ENCODE measurements at regions not wholly inside any gene's neighbourhood (a gene's known extent, or its start where the extent isn't known, plus 50 kb on each side); places are given as distances from the start of the nearest gene placed in this dataset.

DNA sequence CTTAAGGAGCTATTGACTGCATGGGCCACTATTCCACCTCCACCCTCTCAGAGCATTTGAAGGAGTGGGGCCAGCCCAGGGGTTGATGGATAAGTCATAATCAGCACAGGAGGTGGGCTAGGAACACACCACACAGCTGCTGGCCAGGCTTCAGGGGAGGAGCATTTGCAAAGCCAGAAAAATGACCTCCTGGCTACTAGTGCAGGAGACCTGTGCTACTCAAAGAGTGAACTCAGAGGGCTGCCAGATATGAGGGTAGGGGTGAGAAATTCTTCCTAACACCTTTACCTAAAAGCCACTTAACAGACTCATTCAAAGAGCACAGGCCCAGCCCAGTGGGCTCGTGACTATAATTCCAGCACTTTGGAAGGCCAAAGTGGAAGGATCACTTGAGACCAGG, 210.8 kb downstream of the TBXT start:
- no peak overlapping the region for H3K27ac ChIP-seq
- TF ChIP-seq, protein P1, sequence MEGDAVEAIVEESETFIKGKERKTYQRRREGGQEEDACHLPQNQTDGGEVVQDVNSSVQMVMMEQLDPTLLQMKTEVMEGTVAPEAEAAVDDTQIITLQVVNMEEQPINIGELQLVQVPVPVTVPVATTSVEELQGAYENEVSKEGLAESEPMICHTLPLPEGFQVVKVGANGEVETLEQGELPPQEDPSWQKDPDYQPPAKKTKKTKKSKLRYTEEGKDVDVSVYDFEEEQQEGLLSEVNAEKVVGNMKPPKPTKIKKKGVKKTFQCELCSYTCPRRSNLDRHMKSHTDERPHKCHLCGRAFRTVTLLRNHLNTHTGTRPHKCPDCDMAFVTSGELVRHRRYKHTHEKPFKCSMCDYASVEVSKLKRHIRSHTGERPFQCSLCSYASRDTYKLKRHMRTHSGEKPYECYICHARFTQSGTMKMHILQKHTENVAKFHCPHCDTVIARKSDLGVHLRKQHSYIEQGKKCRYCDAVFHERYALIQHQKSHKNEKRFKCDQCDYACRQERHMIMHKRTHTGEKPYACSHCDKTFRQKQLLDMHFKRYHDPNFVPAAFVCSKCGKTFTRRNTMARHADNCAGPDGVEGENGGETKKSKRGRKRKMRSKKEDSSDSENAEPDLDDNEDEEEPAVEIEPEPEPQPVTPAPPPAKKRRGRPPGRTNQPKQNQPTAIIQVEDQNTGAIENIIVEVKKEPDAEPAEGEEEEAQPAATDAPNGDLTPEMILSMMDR (conservative IDR thresholded peaks at IDR 0.05), result no peak
- TF ChIP-seq ZFX (IDR thresholded peaks at IDR 0.05), result no peak

DNA sequence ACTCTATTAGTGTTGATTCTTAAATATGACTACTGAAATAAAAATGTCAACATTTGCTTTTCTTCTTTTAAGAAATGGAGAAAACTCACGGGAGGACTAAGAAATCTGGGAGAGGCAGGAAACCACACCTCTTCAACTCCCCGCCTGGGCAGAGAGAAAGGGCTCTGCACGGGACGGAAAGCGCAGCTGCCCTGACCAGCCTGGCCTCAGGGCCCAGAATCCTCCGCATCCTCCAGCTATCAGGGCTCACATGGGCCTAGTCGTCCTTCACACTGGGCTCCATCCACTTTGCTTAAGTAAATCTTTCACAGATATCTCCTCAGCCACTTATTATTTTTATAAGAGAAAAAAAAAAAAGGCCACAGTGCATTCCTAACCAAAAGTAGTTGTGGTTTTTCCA, 215.1 kb downstream of the TBXT start:
- no peak overlapping the region for H3K27ac ChIP-seq
- TF ChIP-seq ZFX (IDR thresholded peaks at IDR 0.05), result no peak
- TF ChIP-seq, protein P1 (conservative IDR thresholded peaks at IDR 0.05), result no peak

DNA sequence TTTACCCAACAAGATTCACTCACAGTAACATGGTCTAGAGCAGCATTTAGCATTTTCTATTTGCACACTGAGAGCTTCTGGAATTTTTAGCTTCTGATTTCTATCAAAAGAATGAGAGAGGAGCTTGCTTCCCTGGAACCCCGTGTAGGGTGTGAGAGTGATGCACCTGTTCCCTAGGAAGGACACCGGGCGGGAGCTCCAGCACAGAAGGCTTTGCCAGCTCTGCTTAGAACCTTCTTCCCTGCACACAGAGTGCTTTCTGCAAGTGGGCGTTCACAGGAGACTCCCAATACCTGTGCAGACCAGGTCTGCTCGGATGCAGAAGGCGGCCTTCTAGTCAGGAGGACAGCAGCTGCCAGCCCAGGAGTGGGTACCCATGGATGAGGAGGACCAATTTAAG, 217.3 kb downstream of the TBXT start:
- H3K27ac ChIP-seq, result no peak overlapping the region
- no peak for TF ChIP-seq ZFX (IDR thresholded peaks at IDR 0.05)
- TF ChIP-seq, protein P1 (conservative IDR thresholded peaks at IDR 0.05), result no peak

DNA sequence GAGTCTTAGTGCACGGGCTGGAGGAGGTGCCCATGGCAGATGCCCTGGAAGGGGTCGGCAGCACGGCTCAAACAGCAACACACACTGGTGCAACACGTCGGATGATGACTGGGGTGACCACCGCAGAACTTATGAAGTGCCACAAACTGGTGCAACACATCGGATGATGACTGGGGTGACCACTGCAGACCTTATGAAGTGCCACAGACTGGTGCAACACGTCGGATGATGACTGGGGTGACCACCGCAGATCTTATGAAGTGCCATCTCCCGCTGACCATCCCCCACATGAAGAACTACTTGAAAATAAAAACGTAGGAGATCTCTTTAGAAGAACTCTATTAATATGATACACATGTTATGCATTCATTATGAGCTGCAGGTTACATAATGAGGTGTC, 218.3 kb downstream of the TBXT start:
- no peak overlapping the region for H3K27ac ChIP-seq
- TF ChIP-seq, protein P1 (conservative IDR thresholded peaks at IDR 0.05), result no peak
- TF ChIP-seq ZFX (IDR thresholded peaks at IDR 0.05), result no peak

DNA sequence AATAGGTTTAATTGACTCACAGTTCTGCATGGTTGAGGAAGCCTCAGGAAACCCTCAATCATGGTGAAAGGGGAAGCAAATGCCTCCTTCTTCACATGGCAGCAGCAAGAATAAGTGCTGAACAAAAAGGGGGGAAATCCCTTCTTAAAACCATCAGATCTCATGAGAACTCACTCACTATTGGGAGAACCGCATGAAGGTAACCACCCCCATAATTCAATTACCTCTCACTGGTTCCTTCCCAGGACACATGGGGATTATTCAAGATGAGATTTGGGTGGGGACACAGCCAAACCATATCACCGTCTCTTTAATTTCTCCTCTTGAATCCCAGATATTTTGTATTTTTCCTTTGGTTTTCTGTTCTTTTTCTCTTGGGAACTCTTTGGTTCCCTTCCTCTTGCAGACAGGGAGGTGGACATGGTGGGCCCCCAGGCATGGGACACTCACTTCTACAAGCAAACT, 223.6 kb downstream of the TBXT start:
- H3K27ac ChIP-seq, result no peak overlapping the region
- TF ChIP-seq ZFX (IDR thresholded peaks at IDR 0.05), result no peak
- TF ChIP-seq, protein P1 (conservative IDR thresholded peaks at IDR 0.05), result no peak

DNA sequence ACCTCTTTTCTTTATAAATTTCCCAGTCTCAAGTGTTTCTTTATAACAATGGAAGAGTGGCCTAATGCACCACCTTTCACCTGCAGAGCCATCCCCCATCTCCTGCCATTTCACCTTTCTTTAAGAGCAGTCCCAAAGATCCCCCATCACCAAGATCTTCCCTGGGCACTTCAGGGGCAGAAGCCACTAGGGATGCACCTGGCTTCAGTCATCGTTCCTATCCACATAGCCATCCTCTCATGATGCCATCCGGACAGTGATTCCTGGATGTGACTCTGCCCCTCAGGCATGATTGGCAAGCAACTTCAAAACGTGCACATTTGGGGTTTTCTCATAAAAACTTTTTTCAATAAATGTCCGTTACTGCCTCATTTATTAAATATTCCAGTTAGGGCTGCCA, 225.9 kb downstream of the TBXT start:
- TF ChIP-seq, protein P1 (conservative IDR thresholded peaks at IDR 0.05), result no peak
- no peak for TF ChIP-seq ZFX (IDR thresholded peaks at IDR 0.05)
- no peak overlapping the region for H3K27ac ChIP-seq

DNA sequence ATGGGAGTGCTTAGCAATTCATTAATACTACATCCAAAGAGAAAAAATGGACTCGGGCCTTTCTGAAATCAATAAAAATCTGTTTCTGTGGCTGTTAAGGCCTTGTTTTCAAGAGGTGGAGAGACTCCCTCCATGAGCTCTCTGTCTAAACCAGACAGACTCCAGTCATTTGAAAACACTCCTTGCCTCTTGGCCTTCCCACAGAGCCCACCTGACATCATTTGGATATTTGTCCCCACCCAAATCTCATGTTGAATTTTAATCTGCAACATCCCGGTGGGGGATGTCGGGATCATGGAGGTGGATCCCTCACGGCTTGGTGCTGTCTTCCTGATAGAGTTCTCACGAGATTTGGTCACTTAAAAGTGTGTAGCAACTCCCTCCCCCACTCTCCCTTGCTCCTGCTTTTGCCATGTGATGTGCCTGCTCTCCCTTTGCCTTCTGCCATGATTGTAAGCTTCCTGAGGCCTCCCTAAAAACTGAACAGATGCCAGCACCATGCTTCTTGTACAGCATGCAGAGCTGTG, 226.3 kb downstream of the TBXT start:
- no peak for TF ChIP-seq ZFX (IDR thresholded peaks at IDR 0.05)
- TF ChIP-seq, protein P1 (conservative IDR thresholded peaks at IDR 0.05), result no peak
- H3K27ac ChIP-seq, result no peak overlapping the region
